ENCODE measurements at regions not wholly inside any gene's neighbourhood (a gene's known extent, or its start where the extent isn't known, plus 50 kb on each side); places are given as distances from the start of the nearest gene placed in this dataset.

GRCh38 chr15:100784493-100785180, 95.0 kb upstream of the ALDH1A3 start (continued):
- TF ChIP-seq RXRA (IDR thresholded peaks at IDR 0.05; ENCODE audit: borderline replicate concordance, low read depth) (no peak), NFIC (IDR thresholded peaks at IDR 0.05; ENCODE audit: borderline replicate concordance) (no peak), CTCF (IDR thresholded peaks at IDR 0.05) (no peak), EZH2phosphoT487 (IDR thresholded peaks at IDR 0.05; ENCODE audit: borderline replicate concordance, low read depth) (no peak)

GRCh38 chr15:100785181-100786138, 94.2 kb upstream of the ALDH1A3 start:
- CTCF ChIA-PET = interaction anchor here (0.5 to 2.9 kb wide), 5 partner anchors 26 to 223 kb away, joined by 3 to 17 read pairs (median 5); no protein-coding TSS in a partner anchor
- no peaks in the 10 kb centered on the region for H3K9me3 ChIP-seq
- H2AFZ ChIP-seq (ENCODE audit: low read depth) = no peak overlapping the region
- H3K4me2 ChIP-seq = no peak overlapping the region
- WGBS (ENCODE audit: low lambda C conversion rate) = 74% methylated on average over 8 of the region's 10 CpGs
- no peaks in the 10 kb centered on the region for H3F3A ChIP-seq (replicated peaks; ENCODE audit: insufficient read depth)
- no peaks in the 10 kb centered on the region for H3K9me2 ChIP-seq
- H3K4me1 ChIP-seq (ENCODE audit: control insufficient read depth in 1 of 2, insufficient read depth in 2 of 2, low read depth in 1 of 2, low read length in 1 of 2) = peaks cover 0 to 47% of the 10 kb centered on the region in 2 experiments; a peak in 2 of 4 replicates
- no peak overlapping the region for H3K4me3 ChIP-seq (ENCODE audit: low read depth in 2 of 2, low read length in 1 of 2)
- no peak for DNase-seq
- POLR2A ChIA-PET = no interaction called here
- no peaks in the 10 kb centered on the region for H3K79me2 ChIP-seq (ENCODE audit: insufficient read depth)
- no peaks in the 10 kb centered on the region for H3K36me3 ChIP-seq (replicated peaks in 1 of 2; ENCODE audit: control insufficient read depth in 1 of 2, insufficient read depth in 2 of 2, low read length in 1 of 2)
- TF ChIP-seq NFIC (IDR thresholded peaks at IDR 0.05; ENCODE audit: borderline replicate concordance) (no peak), USF1 (IDR thresholded peaks at IDR 0.05; ENCODE audit: borderline replicate concordance, low read depth) (no peak), RCOR1 (IDR thresholded peaks at IDR 0.05; ENCODE audit: low read length) (no peak), SIN3A (IDR thresholded peaks at IDR 0.05; ENCODE audit: borderline replicate concordance, low read depth, low read length) (no peak), ELF1 (IDR thresholded peaks at IDR 0.05) (no peak), FOSL2 (IDR thresholded peaks at IDR 0.05; ENCODE audit: borderline replicate concordance, low read depth) (no peak; the same call in 1 of the 2 replicates), MXI1 (IDR thresholded peaks at IDR 0.05; ENCODE audit: low read depth, low read length) (no peak), YY1 (IDR thresholded peaks at IDR 0.05; ENCODE audit: low read depth) (no peak), NRF1 (IDR thresholded peaks at IDR 0.05; ENCODE audit: low read depth, low read length) (no peak), FOXM1 (IDR thresholded peaks at IDR 0.05; ENCODE audit: low read depth) (no peak), EP300 (IDR thresholded peaks at IDR 0.05; ENCODE audit: borderline replicate concordance in 1 of 2, low read depth in 1 of 2, low read length in 1 of 2) (no peak), PBX3 (IDR thresholded peaks at IDR 0.05) (no peak), EZH2phosphoT487 (IDR thresholded peaks at IDR 0.05; ENCODE audit: borderline replicate concordance, low read depth) (no peak), MAX (IDR thresholded peaks at IDR 0.05; ENCODE audit: low read depth) (no peak), GABPA (IDR thresholded peaks at IDR 0.05; ENCODE audit: low read depth) (no peak), RFX5 (IDR thresholded peaks at IDR 0.05; ENCODE audit: low read length) (no peak), TCF12 (IDR thresholded peaks at IDR 0.05) (no peak), TEAD4 (IDR thresholded peaks at IDR 0.05; ENCODE audit: borderline replicate concordance, insufficient read depth) (no peak), RXRA (IDR thresholded peaks at IDR 0.05; ENCODE audit: borderline replicate concordance, low read depth) (no peak)
- no peaks in the 10 kb centered on the region for H4K20me1 ChIP-seq (ENCODE audit: insufficient read depth)
- H3K27me3 ChIP-seq (ENCODE audit: insufficient read depth) = no peaks in the 10 kb centered on the region
- no peak overlapping the region for H3K9ac ChIP-seq
- H3K27ac ChIP-seq (ENCODE audit: low read depth in 2 of 2, low read length in 1 of 2) = no peak overlapping the region
